ENCODE measurements at regions not wholly inside any gene's neighbourhood (a gene's known extent, or its start where the extent isn't known, plus 50 kb on each side); places are given as distances from the start of the nearest gene placed in this dataset.
A peak's percentile ranks its signal among the peaks of the same experiment; 100 is the strongest.

DNA sequence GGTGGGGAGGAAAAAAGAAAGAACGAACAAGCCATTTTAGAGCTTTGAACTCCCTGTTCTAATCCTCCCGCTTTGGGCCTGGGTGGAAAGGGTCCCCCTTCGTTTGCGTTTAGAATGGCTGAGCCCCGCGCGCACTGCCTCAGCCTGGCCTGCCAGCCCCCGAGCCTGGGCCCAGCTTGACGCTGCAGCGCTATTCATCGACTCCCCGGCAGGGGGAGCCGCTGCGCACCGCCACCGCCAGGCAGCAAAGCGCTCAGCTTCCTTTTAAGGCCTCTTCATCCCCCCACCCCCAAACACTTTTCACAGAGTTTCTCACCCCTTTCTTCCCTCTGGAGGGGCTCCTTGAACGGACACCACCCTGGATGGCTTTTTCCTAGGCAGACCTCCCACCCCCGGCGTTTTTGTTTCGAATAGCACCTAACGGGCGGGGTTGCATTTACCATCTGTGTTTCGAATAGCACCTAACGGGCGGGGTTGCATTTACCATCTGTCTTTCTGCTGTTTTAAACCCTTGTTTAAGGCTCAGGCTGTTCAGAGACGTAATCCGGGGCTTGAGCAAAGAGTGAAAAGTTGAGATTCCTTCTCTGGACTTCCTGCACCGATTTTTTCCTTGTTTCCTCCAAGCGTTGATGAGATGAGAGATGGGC, 56.4 kb upstream of the PIWIL1 start:
- Mint-ChIP-seq H3K4me3 (no peak overlapping the region), H3K27me3 (peaks cover 9% of the 10 kb centered on the region), H3K27ac (no peak overlapping the region), H3K36me3 (ENCODE audit: low read depth) (no peaks in the 10 kb centered on the region), H3K4me1 (no peaks in the 10 kb centered on the region)
- DNase-seq: peak in 2 of 3 donors; percentile 11 to 14
- no peaks in the 10 kb centered on the region for H3K9me3 ChIP-seq (ENCODE audit: control insufficient read depth, low read length, poor library complexity, severe bottlenecking)
- ATAC-seq: no peak

- ATAC-seq: no peak
- H3K27me3 Mint-ChIP-seq: peaks cover 14% of the 10 kb centered on the region
Observed at GRCh38 chr12:130286041-130286440, 51.6 kb upstream of the PIWIL1 start.

DNA sequence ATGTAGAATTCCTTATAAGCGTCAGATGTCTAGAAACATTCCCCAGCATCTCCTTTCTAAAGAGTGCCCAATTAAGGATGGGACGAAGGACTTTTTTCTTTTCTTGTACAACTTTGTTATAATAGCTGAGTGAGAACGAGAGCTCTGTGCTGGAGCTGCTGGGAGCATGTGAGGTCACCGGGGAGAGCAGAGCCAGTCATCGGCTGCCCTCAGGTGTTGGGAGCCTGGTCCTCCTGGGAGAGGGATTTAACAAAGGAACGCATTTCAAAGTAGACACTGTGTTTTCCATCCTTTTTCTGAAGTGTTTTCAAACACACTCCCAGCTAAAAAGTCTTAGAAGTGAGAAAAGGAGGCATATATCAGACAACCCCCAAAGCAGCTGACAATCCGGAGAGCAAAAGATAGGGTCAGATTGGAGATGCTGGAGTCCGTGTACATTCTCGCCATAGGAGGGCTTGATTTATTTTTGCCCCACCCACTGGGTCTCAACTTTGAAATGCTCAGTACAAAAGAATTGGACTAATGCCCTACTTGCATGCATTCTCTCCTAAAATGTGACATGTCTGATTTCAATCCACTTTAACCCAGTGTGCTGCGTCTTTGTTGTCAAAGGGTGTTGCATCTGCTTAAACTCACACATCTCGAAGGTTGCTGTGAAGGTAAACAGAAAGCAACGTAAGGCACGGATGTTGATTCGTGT, 50.8 kb upstream of the PIWIL1 start:
- no peak overlapping the region for H3K27ac Mint-ChIP-seq
- peaks cover 14% of the 10 kb centered on the region for H3K27me3 Mint-ChIP-seq
- no peaks in the 10 kb centered on the region for H3K4me1 Mint-ChIP-seq
- no peaks in the 10 kb centered on the region for H3K9me3 ChIP-seq (ENCODE audit: control insufficient read depth, low read length, poor library complexity, severe bottlenecking)
- no peak overlapping the region for H3K4me3 Mint-ChIP-seq
- no peaks in the 10 kb centered on the region for H3K36me3 Mint-ChIP-seq (ENCODE audit: low read depth)
- no peak for ATAC-seq
- no peak for DNase-seq

More at GRCh38 chr12:130286041-130286440, 51.6 kb upstream of the PIWIL1 start:
- DNase-seq: no peak
- Mint-ChIP-seq H3K4me1 (no peaks in the 10 kb centered on the region), H3K27ac (no peak overlapping the region), H3K4me3 (no peak overlapping the region), H3K36me3 (ENCODE audit: low read depth) (no peaks in the 10 kb centered on the region)
- no peaks in the 10 kb centered on the region for H3K9me3 ChIP-seq (ENCODE audit: control insufficient read depth, low read length, poor library complexity, severe bottlenecking)

All from T-helper 17 cell (primary cell).